ENCODE measurements at regions not wholly inside any gene's neighbourhood (a gene's known extent, or its start where the extent isn't known, plus 50 kb on each side); places are given as distances from the start of the nearest gene placed in this dataset.

GRCh38 chr3:144244662-144245061, 273.0 kb downstream of the DIPK2A start:
- no peak for DNase-seq (ENCODE audit: insufficient read length, low spot score)
- no peak for FAIRE-seq
- TF ChIP-seq POLR2A (IDR thresholded peaks at IDR 0.05; ENCODE audit: low read depth, low read length): no peak

- FAIRE-seq (no peak), DNase-seq (ENCODE audit: insufficient read length, low spot score) (no peak)
- TF ChIP-seq POLR2A (IDR thresholded peaks at IDR 0.05; ENCODE audit: low read depth, low read length): no peak
Observed at GRCh38 chr3:144252896-144253295, 281.3 kb downstream of the DIPK2A start.

- DNase-seq (ENCODE audit: insufficient read length, low spot score) (no peak), FAIRE-seq (no peak)
- no peak for TF ChIP-seq POLR2A (IDR thresholded peaks at IDR 0.05; ENCODE audit: low read depth, low read length)
Observed at GRCh38 chr3:144257381-144257780, 285.8 kb downstream of the DIPK2A start.

GRCh38 chr3:144259267-144259666, 287.6 kb downstream of the DIPK2A start:
- DNase-seq (ENCODE audit: insufficient read length, low spot score): no peak
- FAIRE-seq: no peak
- TF ChIP-seq POLR2A (IDR thresholded peaks at IDR 0.05; ENCODE audit: low read depth, low read length): no peak

- FAIRE-seq (no peak), DNase-seq (ENCODE audit: insufficient read length, low spot score) (no peak)
- no peak for TF ChIP-seq POLR2A (IDR thresholded peaks at IDR 0.05; ENCODE audit: low read depth, low read length)
Observed at GRCh38 chr3:144263706-144264105, 292.1 kb downstream of the DIPK2A start.

- no peak for FAIRE-seq
- TF ChIP-seq POLR2A (IDR thresholded peaks at IDR 0.05; ENCODE audit: low read depth, low read length): no peak
- DNase-seq (ENCODE audit: insufficient read length, low spot score): no peak
Observed at GRCh38 chr3:144264350-144264749, 292.7 kb downstream of the DIPK2A start.

- no peak for TF ChIP-seq POLR2A (IDR thresholded peaks at IDR 0.05; ENCODE audit: low read depth, low read length)
- no peak for FAIRE-seq
Observed at GRCh38 chr3:144264794-144265193, 293.2 kb downstream of the DIPK2A start.

GRCh38 chr3:144265542-144266100, 294.0 kb downstream of the DIPK2A start:
- no peak for TF ChIP-seq POLR2A (IDR thresholded peaks at IDR 0.05; ENCODE audit: low read depth, low read length)
- DNase-seq (ENCODE audit: insufficient read length, low spot score): no peak
- no peak for FAIRE-seq

More at GRCh38 chr3:144264794-144265193, 293.2 kb downstream of the DIPK2A start:
- no peak for DNase-seq (ENCODE audit: insufficient read length, low spot score)

- no peak for TF ChIP-seq POLR2A (IDR thresholded peaks at IDR 0.05; ENCODE audit: low read depth, low read length)
- DNase-seq (ENCODE audit: insufficient read length, low spot score): no peak
- FAIRE-seq: no peak
Observed at GRCh38 chr3:144270100-144270499, 298.5 kb downstream of the DIPK2A start.

GRCh38 chr3:144272680-144273079, 301.1 kb downstream of the DIPK2A start:
- no peak for TF ChIP-seq POLR2A (IDR thresholded peaks at IDR 0.05; ENCODE audit: low read depth, low read length)

GRCh38 chr3:144273601-144274000, 302.0 kb downstream of the DIPK2A start:
- FAIRE-seq: peak; percentile 33
- no peak for DNase-seq (ENCODE audit: insufficient read length, low spot score)
- no peak for TF ChIP-seq POLR2A (IDR thresholded peaks at IDR 0.05; ENCODE audit: low read depth, low read length)

More at GRCh38 chr3:144272680-144273079, 301.1 kb downstream of the DIPK2A start:
- DNase-seq (ENCODE audit: insufficient read length, low spot score) (no peak), FAIRE-seq (no peak)

- FAIRE-seq: no peak
- TF ChIP-seq POLR2A (IDR thresholded peaks at IDR 0.05; ENCODE audit: low read depth, low read length): no peak
Observed at GRCh38 chr3:144275005-144275404, 303.4 kb downstream of the DIPK2A start.

GRCh38 chr3:144282313-144282712, 310.7 kb downstream of the DIPK2A start:
- no peak for FAIRE-seq
- DNase-seq (ENCODE audit: insufficient read length, low spot score): no peak
- TF ChIP-seq POLR2A (IDR thresholded peaks at IDR 0.05; ENCODE audit: low read depth, low read length): no peak

More at GRCh38 chr3:144275005-144275404, 303.4 kb downstream of the DIPK2A start:
- DNase-seq (ENCODE audit: insufficient read length, low spot score): no peak

- no peak for DNase-seq (ENCODE audit: insufficient read length, low spot score)
- no peak for TF ChIP-seq POLR2A (IDR thresholded peaks at IDR 0.05; ENCODE audit: low read depth, low read length)
- FAIRE-seq: no peak
Observed at GRCh38 chr3:144286235-144286910, 314.8 kb downstream of the DIPK2A start.

- TF ChIP-seq POLR2A (IDR thresholded peaks at IDR 0.05; ENCODE audit: low read depth, low read length): no peak
- FAIRE-seq: no peak
- no peak for DNase-seq (ENCODE audit: insufficient read length, low spot score)
Observed at GRCh38 chr3:144287001-144287400, 315.4 kb downstream of the DIPK2A start.

Measured in H54 (cell line).